HEK293 (cell line): ENCODE measurements at regions not wholly inside any gene's neighbourhood (a gene's known extent, or its start where the extent isn't known, plus 50 kb on each side); places are given as distances from the start of the nearest gene placed in this dataset.

Experiments used
- CTCF ChIP-seq: fragments of 450-650 bp; formaldehyde crosslinking; IDR thresholded peaks from 2 replicates; pipeline ENCODE4 v1.5.1; 2016; ENCODE audit warnings: missing biosample characterization, missing genetic modification characterization
- GFI1B ChIP-seq: fragments of 450-650 bp; formaldehyde crosslinking; IDR thresholded peaks from 2 replicates; pipeline ENCODE4 v1.5.1; 2016; ENCODE audit warnings: missing biosample characterization, missing genetic modification characterization
- HOXC10 ChIP-seq: sonication (generic); formaldehyde crosslinking; IDR thresholded peaks from 2 replicates; pipeline ENCODE4 v1.8.1; 2023; ENCODE audit warnings: mild to moderate bottlenecking, missing genetic modification reagents
- OSR2 ChIP-seq: fragments of 450-650 bp; formaldehyde crosslinking; IDR thresholded peaks from 2 replicates; pipeline ENCODE4 v1.5.1; 2016; ENCODE audit warnings: missing biosample characterization, missing genetic modification characterization
- PRDM1 ChIP-seq: fragments of 450-650 bp; formaldehyde crosslinking; IDR thresholded peaks from 2 replicates; pipeline ENCODE4; 2016; ENCODE audit warnings: missing biosample characterization, missing genetic modification characterization
- ZNF18 ChIP-seq: fragments of 450-650 bp; formaldehyde crosslinking; IDR thresholded peaks from 2 replicates; pipeline ENCODE4 v1.5.1; 2016; ENCODE audit warnings: missing biosample characterization, missing genetic modification characterization
- ZNF266 ChIP-seq: fragments of 450-650 bp; formaldehyde crosslinking; IDR thresholded peaks from 2 replicates; pipeline ENCODE4 v1.5.1; 2016; ENCODE audit warnings: missing biosample characterization, missing genetic modification characterization, low read depth
- ZNF513 ChIP-seq: fragments of 450-650 bp; IDR thresholded peaks from 2 replicates; pipeline ENCODE4 v1.5.1; 2018; ENCODE audit warnings: missing biosample characterization, missing genetic modification characterization
- ZNF623 ChIP-seq: fragments of 450-650 bp; formaldehyde crosslinking; IDR thresholded peaks from 2 replicates; pipeline ENCODE4 v1.5.1; 2016; ENCODE audit warnings: missing biosample characterization, missing genetic modification characterization
- ZNF670 ChIP-seq: fragments of 450-650 bp; formaldehyde crosslinking; IDR thresholded peaks from 2 replicates; pipeline ENCODE4 v1.5.1; 2016; ENCODE audit warnings: missing biosample characterization, missing genetic modification characterization, low read depth

- TF ChIP-seq HOXC10, result no peak
- TF ChIP-seq ZNF513 (tag by site-specific recombination), result no peak
- no peak for TF ChIP-seq CTCF (tag by site-specific recombination)
- TF ChIP-seq ZNF18 (tag by site-specific recombination), result no peak
- no peak for TF ChIP-seq ZNF670 (tag by site-specific recombination)
- TF ChIP-seq ZNF623, result no peak
- no peak for TF ChIP-seq GFI1B (tag by site-specific recombination)
- no peak for TF ChIP-seq ZNF266
- TF ChIP-seq OSR2 (tag by site-specific recombination), result no peak
- TF ChIP-seq PRDM1 (tag by site-specific recombination), result no peak
Measured at GRCh38 chr1:232684371-232685105, 54.6 kb upstream of the SIPA1L2 start.
